GM12891 (cell line): ENCODE measurements at regions not wholly inside any gene's neighbourhood (a gene's known extent, or its start where the extent isn't known, plus 50 kb on each side); places are given as distances from the start of the nearest gene placed in this dataset.
"Not testable (repeated sequence)": the region's sequence is repeated elsewhere in the genome, so short reads cannot be mapped to it uniquely, and the experiment has no call there.

Experiments used
- DNase-seq: peaks from one replicate; pipeline ENCODE4 v3.0.0; 2011; ENCODE audit warnings: low spot score; ENCODE audit not compliant: insufficient read length
- FAIRE-seq: peaks from 2 replicates; lab custom pipeline; 2011; peaks lifted over from hg19 to GRCh38; lab: Jason Lieb, UNC
- SPI1 ChIP-seq: IDR thresholded peaks from 2 replicates; pipeline ENCODE4 v1.6.1; 2011; ENCODE audit warnings: low read depth, low read length, control low read depth

DNA sequence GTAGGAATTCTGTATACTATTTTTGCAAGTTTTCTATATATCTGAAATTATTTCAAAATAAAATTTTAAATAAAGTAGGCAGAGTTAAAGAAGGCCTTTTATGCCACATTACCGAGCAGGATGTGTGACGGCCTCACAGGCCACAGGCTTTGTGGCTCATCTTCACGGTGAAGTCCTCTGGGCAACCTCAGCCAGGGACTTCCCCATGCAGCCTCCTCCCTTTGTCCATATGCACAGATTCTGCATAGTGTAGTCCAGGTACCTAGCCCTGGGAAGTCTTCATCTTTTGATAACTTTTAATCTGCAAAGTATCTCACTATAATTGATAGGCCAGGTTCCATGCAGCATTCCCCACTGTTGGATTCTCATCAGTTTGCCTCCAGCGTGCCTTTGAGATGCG, 62.8 kb downstream of the ARHGAP11B start:
- not testable (repeated sequence) for FAIRE-seq, DNase-seq

DNA sequence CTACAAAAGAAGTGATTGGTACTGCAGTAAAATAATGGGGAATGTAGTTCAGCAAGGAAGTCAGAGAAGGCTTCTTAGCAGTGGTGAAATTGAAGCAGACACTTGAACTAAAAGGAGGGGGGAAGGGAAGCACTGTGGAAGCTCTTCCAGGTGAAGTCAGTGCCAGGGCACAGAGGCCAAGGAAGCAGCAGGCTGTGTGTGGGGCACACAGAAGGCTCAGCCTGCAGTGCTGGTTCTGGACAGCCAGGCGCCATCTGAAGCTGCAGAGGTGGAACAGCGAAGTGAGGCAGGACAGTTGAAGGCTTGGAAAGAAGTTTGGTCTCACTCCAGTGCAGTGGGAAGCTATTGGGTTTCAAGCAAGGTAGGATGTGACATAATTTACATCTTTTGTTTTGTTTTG, 64.2 kb downstream of the ARHGAP11B start:
- not testable (repeated sequence) for FAIRE-seq, DNase-seq

DNA sequence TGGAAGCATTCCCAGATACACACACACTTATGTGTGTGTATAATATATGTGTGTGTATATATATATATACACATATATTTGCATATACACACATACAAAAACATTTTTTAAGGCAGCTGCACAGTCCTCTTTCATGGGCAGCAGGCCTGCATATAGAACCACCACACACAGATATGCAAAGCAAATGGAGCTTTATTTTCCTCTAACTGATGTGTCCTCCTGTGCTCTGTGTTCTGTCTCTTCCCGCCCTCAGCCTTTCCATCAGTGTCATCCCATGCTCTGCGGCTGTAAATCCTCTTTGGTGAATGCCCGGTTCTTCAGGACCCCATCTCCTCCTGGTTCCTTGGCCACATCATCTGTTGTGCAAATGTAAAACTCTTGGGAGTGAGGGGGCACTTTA, 69.9 kb downstream of the ARHGAP11B start:
- peak; percentile 76 for FAIRE-seq
- not testable (repeated sequence) for DNase-seq

DNA sequence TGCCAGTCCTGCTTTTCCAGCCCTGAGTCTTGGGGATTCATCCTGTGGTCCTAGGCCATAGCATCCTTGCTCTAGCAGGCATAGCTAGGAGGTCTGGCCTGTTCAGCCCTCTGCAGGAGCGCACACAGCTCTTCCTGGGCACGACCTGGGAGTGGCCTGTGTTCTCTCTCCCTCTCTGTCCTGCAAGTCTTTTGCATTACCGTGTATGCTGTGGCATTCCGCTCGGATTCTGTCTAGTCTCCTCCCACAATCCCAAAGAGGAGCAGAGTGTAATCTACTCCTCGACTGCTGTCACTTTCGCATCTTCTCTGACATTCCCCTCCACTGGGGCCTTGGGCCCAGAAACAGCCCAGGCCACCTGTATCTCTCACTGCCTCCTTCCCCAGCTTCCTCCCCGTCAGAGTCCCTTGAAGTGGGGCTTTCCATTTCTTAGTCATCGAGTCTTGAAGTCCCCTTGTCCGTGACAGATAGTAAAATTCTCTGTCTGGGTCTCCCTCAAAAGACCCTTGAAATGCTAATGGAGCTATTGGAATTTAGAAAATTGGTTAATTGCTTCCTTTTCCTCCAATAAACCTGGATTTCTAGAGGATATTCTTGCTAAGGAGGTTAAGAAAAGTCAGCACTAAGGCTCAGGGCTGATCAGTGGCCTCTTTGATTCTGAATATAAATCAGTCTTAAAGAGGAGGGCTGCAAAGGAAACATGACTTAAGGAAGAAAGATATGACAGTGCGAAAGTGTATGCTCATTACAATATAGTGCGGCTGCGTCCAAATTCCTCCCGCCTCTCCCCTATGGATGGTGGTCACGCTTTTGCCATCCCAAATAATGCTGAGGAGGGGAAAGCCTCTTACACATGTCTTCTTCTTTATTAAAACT, 70.7 kb downstream of the ARHGAP11B start:
- DNase-seq = not testable (repeated sequence)
- peak; percentile 98 for FAIRE-seq

DNA sequence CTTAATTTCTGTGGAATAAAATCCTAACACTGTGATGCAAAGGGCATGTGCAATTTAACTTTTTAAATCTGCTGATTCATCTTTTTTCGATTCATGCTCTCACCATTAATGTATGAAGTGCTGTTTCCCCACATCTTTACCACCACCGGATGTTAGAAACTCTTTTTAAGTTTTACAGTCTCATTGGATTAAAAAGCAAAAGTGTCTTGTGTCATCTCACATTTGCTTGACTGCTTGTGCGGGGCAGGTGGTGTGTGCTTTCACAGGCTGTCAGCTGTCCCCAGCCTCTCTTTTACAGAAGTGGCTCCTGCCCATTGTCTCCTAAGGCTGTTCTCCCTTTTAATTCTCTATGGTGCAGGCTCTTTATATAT, 71.4 kb downstream of the ARHGAP11B start:
- TF ChIP-seq SPI1 = 0 out of 2 replicates have a peak, but pooled peaks have one; percentile 11
- not testable (repeated sequence) for FAIRE-seq, DNase-seq

DNA sequence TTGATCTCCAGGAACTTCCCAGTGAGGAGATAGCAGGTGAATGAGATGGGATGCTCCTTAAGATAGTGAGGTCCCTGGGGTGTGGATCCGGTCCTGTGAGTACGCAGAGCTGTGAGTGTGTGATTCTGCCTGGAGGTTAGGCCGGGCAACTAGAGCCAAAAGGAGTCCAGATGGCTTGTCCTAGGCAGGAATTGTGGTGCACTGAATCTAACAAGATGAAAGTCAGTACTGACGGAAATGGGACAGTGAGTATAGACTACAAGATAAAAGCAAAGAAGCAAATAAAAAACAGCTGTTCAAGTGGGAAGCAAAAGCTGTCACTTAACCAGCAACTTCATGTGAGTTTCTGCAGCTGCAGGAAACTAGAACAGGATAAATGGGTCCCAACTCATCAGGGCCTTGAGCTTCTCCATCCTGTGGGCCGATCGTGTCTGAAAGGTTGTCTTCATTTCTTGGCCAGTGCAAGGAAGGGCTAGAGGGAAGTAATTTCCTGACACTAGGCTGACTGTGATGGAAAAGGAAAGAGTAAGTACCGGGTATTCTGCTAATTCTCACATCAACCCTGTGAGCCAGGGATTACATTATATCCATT, 74.2 kb downstream of the ARHGAP11B start:
- peak; percentile 96 for FAIRE-seq
- not testable (repeated sequence) for DNase-seq

DNA sequence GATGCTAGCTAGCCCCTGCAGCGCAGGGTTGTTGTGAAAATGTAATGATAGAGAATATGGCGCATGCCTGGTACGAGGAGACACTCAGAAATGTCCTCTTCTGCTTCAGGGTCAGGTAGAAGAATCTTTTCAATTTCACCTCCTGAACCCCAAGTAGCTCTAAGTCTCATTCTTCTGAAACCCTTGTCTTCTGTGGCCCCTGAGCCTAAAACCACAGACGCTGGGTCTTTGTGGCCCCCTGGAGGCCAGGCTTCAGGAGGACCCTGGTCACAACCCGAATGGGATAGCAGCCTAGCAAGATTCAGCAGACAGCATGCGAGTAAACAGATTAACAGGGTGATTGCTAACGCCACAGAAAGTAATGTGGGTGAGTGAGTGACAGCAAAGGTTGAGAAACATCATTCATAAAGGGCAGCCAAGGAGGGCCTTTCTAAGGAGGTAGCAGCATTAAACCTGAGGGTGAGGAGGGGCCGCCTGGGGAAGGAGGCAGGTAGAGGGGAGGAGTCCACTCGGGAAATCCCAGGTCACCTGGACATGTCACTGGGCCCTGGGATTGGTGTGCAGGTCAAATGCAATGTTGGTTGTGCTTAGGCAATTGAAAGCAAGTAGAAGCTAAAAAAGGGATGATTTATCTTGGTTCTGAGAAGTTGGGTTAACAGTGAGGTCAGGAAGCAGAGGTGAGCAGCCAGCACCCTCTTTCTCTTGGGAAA, 82.2 kb downstream of the ARHGAP11B start:
- FAIRE-seq = peak; percentile 9
- not testable (repeated sequence) for DNase-seq

DNA sequence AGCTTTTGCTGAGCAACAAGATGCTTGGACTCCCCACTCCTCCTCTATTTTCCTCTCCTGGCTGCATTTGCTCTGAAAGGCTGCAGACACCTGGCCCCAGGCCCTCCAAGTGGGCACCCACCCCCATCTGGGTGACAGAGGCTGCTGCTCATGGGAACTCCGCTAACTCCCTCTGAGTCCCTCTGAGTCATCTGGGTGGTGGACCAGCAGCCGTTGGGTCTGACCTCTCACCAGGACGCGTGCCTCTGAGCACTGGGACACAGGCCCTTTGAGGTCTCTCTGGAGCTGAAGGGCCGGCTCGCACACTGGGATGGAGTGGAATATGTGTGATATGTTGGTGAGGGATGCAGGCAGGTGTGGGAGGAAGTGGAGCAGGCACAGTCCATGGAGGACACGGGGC, 82.9 kb downstream of the ARHGAP11B start:
- not testable (repeated sequence) for DNase-seq, FAIRE-seq

DNA sequence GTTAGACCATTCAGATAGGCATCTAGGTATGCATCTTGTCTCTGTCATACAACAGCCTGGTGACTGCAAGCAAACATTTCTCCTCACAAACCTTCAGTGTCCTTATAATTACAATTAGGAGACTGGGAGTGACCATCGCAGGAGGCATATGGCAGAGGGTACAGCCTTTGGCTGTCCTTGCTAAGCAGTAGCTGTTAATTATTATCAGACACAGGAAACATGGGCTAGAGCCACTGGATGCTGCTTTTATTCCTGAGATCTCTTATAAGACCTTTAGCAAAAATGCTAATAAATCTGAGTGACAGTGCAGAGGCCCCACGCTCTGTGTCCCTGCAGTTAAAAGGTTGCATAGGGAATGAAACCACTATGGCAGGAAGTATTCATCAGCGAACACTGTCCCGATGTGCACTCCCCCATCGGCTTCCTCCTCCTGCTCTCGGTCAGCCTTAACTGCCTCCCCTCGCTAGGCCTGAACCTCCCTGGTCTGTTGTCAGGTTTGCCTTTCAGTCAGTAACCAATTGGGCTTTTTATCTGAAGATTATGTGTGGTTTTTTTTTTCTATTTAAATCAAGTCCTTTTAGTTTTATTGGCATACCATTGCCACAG, 92.2 kb downstream of the ARHGAP11B start:
- not testable (repeated sequence) for DNase-seq, FAIRE-seq

DNA sequence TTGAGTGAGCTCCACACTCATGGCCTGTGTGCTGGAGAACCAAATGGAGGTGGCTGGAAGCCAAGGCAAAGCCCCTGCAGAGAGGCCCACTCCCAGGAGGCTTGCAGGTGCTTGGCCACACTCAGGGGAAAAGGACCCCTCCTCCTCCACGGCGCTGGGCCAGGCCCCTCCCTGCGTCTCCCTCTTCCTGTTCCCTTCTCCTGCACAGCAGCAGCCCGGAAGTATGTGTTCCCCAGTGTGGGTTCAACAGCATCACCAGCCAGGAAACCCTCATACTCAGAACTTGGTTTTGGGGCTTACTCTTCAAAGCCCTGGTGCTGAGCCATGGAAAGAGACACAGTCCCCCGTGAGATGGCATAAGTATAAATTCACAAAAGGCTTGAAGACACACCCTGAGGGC, 93.4 kb downstream of the ARHGAP11B start:
- DNase-seq, FAIRE-seq: not testable (repeated sequence)

DNA sequence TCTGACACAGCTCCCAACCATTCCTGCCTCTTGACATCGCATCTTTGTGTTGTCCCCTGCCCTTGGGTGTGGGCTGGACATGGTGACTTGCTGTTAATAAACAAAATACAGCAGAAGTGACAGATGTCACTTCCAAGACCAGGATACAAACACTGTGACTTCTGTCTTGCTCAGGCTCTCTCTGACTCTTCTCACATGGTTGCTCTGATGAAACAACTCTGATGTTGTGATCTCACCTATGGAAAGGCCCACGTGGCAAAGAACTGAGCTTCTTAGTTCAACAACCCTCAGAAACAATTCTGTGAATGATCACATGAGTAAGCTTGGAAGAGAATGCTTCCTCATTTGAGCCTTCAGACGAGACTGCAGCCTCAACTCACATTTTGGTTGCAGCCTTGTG, 94.9 kb downstream of the ARHGAP11B start:
- DNase-seq, FAIRE-seq: not testable (repeated sequence)

DNA sequence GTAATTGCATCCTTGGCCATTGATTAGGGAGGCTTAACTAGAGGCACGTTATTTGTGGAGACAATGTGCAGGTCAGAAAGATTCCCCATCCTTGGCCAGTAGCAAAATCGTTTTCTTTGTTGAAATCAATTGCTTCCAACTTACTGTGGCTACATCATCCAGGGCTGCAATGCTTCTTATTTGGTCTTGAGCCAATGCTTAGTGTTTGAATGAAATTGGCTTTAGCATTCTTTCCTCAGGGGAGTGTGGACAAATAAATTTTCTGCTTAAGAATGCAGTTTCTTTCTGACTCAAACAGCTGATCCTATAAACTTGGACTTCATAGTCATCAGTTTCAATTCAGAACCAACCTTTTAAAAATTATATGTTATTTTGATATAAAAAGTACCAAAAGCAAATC, 95.6 kb downstream of the ARHGAP11B start:
- not testable (repeated sequence) for FAIRE-seq, DNase-seq

DNA sequence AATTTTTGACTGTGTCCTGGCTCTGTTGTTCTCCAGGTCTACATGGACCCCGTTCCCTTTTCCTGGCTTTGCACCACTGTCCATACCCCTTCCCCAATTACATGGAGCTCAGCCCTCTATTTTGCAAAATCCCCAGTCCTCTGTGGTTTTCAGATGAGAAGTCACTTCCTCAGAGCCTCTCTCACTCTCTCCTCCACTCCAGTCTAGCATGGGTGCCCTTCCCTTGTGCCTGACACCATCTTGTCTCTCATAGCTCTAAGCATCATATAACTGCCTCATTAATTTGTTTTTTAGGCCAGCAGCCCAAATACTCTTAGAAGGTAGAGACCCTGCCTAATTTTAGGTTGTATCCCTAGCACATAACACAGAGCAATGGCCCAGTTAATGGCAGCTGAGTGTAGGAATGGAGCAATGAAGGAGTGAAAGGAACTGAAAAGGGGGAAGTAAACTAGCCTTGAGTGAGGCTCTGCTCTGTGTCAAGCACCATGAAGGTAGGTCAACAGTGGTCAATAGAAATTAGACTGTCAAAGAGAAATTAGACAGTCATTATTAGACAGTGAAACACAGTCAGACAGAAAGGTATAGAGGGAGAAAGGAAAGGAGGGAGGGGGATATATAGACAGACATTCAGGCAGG, 97.7 kb downstream of the ARHGAP11B start:
- TF ChIP-seq SPI1 = peak; percentile 43
- DNase-seq, FAIRE-seq: not testable (repeated sequence)

DNA sequence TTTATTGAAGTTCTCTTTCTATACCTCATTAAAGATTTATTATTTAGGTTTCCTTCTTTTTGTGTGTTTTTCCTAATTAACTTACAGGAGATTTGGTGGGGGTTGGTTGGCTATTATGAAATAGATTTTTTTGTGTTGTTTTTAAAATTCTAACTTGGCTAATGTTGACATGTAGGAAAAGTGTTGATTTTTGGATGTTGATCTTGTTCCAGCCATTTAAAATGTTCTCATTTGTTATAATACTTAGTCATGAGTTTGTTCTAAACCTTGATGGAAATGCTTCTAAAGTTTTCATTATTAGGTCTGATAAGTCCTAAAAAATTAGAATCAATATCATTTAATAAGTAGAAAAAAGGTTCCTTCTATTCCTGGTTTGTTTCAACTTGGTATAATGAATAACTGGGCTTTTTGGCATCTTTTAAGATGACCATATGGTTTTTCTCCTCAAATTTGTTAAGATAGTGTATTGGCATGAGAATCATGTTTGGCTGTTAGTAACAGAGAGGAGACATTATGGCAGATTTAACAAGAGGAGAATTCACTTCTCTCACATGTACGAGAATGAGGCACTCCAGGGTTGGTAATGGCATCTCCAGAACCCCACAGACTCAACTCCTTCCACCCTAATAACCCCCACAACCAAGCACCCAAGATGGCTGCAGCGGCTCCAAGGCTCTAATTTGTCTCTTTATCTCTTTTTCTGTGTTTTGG, 104.1 kb downstream of the ARHGAP11B start:
- FAIRE-seq = not testable (repeated sequence)

DNA sequence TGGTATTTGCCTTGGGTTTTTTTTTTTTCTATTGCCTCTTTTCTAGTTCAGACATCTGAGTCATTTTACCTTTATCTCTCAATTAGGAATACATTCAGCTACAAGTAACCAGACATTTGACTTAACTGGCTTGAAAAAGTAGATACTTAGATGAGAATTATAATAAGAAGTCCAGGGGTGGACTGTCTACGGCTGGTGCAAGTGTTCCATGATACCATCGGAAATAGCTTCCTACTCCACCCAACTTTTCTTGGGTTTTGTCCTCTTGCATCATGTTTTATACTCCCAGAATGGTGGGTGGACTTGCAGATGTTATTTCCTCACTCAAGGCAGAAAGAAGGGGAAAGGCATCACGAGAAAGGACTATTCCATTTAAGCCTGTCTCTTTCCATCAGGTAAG, 104.7 kb downstream of the ARHGAP11B start:
- DNase-seq, FAIRE-seq: not testable (repeated sequence)

More for the DNA sequence above, 104.1 kb downstream of the ARHGAP11B start:
- DNase-seq = not testable (repeated sequence)

DNA sequence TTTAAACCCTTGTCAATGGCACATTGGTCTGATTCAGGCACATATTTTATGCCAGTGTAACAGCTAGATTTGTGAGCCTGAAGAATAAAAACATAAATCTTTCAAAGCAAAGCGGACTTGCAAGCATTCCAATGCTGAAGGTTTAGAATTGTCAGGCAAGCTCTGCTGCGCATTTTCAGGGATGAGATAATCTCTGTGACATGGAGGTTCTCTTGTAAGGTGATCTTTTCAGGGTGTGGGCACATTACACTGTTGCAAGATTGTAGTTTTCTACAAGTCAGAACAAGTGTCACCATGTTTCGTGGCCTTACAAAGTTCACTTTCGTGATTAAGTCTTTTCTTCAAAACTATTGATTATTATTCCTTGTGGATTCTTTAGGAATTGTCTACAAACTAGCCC, 106.2 kb downstream of the ARHGAP11B start:
- DNase-seq = not testable (repeated sequence)

DNA sequence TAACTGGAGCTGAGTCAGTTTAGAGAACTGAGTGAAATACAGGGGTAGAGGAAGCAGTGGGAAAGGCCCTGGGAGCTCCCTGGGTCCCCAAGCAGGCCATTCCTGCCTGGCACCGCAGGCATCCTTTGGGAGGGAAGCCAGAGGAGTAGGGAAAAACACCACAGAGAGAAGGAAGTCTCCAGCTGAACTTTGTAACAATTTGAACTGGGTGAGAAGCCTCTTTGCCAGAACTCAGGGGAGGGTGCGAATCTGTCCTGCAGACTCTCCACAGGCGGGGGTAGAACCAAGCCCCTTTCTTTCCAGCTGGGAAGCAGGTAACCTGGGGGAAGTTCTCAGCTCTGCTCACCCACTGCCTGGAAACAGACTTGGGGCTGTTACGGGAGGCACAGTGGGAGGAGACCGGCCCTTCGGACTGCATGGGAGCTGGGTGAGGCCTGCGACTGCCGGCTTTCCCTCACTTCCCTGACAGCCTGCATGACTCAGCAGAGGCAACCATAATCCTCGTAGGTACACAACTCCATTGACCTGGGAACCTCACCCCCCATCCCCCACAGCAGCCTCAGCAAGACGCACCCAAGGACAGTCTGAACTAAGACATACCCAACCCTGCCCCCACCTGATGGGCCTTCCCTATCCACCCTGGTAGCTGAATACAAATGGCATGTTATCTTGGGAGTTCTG, 110.1 kb downstream of the ARHGAP11B start:
- not testable (repeated sequence) for DNase-seq, FAIRE-seq

More for the DNA sequence above, 106.2 kb downstream of the ARHGAP11B start:
- not testable (repeated sequence) for FAIRE-seq

DNA sequence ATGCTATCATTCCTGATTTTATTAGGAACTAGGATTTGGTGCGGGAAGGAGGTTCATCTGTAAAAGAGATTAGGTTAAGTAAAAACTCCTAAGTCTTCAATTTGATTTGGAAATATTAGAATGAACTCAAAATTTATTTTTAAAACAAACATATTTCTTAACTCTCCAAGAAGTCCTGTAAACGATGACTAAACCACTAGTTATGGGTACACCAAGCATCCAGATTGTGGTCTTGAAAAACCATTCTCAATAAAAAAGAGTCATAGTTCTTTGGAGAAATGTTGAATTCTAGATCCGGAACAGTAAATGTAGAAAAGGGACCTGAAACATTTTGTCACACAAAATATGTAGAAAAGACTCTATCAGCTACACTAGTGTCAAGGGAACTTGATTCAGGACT, 116.9 kb downstream of the ARHGAP11B start:
- not testable (repeated sequence) for FAIRE-seq, DNase-seq
